ENCODE measurements at regions not wholly inside any gene's neighbourhood (a gene's known extent, or its start where the extent isn't known, plus 50 kb on each side); places are given as distances from the start of the nearest gene placed in this dataset.

DNA sequence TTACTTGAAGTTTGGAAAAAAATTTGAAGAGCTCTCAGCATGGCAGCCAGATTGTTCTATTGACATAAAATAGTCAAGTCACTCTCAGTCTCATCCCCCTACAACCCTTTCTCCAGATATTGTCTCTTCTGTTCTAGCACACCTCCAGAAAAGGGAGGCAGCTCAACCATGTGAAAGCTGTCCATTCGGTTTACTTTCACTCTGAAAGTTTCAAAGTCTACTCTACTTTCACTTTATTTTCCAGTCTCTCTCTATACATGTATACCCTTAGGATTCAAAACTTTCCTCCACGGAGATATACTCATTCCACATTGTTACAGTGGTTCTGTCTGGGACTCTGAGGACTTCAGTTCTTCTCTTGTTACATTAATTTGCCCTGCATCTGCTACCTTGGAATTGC lies 111.0 kb upstream of the STAC start:
- DNase-seq (ENCODE audit: low spot score), result no peak

DNA sequence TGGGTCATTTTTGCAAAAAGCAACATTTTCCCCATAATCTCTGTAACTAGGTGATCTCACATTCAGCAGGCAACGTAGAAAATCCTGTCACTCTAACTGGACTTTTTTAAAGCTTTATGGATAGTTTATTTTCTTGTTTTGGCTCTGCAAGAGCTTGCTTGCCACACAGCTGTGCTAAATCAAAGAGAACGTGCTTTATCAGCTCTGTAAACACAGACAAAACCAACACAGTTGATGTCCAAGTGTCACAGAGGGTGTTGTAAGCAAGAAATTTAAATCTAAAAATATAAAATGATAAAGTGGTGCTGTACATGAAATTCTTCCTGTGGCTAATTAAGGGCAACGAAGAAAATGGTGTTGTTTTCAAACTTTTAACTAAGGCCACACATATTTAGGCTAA lies 97.5 kb upstream of the STAC start:
- DNase-seq (ENCODE audit: low spot score), result no peak

DNA sequence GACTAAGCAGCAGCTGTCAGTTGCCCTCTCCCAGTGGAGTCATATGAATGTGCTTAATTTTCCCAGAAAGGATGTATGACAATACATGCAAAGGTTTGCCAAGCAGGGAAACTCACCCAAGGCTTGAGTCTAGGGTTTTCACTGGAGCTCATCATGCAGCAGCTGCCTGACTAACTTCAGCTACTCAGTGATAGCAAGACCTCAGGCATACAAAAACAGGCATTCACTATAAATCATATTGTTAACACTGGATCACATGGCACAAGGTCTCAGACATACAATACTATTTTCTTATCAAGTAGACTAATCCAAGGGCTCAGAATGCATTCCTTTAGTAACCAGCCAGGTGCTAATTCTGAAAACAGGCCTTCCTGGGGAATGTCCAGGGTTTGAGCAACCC lies 85.0 kb upstream of the STAC start:
- DNase-seq (ENCODE audit: low spot score), result no peak

DNA sequence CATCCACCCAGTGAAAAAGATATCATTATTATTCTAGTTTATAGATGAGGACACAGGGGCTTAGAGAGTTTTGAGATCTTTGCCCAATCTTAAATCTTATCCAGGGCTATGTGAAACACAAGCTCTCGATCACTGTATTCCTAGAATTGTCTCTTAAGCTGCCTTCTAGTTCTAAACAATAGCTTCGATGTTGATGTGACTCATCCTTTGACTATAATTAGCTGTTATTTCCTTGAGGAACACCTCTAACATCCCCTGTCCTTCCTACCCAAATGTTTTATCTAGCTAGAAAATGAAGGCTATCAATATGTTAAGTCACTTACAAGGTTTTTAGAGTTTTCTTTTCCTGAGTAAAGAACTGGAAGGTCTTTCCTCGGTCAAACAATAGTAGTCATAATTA lies 83.1 kb upstream of the STAC start:
- no peak for DNase-seq (ENCODE audit: low spot score)

DNA sequence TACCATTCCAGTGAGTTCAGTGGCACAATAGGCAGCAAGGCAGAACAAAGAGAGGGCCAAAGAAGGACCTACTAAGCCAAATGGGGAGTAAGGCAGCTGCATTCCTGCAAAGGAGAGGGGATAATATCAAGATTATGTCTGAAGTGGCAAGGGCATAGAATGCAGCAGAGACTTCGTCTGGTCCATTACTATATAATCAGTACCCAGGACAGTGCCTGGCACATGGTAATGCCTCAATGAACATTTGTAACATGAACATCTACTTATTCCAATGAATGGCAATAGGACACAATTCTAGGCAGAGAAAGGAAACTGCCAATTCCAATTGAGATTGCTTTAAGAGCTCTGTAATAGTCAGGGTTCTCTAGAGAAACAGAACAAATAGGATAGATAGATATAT lies 82.1 kb upstream of the STAC start:
- no peak for DNase-seq (ENCODE audit: low spot score)

DNA sequence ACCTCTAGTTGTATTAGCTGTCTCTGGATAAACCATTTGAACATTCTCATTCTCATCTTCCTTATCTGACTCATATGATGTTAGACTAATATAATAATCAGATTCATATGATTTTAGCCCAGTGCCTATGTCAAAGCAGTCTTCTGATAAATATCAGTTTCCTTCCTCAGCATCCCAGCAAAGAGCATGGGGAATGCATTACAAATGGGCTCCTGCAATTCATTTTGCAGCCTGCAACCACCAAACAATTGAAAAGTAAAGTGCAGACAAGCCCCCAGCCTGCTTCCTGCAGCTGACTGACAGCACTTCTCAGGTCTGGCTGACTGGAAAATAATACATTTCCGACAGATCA lies 78.2 kb upstream of the STAC start:
- no peak for DNase-seq (ENCODE audit: low spot score)

DNA sequence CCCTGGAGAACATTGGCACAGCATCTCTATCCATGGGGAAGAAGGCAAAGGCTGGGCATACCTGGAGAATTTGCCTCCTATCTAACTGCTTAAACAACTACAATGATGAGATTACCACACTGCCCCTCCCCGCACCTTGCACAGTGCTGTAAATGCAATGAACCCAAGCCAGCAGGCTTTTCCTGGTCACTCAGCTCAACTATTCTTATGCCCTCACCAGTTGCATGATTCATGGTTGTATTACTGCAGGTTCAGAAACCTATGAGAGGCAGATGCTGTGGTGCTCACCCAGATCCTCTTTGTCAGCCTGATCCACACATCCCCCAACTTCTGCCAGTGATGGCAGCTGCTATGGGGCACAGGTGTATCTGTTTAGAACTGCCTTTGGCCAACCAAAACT lies 77.7 kb upstream of the STAC start:
- DNase-seq (ENCODE audit: low spot score), result no peak

DNA sequence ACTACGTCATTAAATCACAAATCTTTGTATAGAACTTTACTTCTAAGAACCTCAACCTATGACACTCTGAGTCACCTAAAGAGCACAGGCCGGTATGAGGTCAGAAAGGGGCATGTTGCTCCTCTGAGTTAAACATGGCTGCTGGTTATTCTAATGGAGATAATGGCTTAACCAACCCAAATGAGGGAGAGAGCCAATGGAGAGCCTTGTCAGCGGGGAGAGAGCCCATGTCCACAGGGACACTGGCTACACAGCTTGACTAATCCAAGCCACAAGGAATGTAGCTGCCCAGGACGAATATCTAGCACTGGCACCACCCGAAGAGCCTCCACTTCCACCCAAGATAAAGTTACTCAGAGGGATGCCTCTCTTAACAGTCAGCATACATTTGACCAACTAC lies 77.0 kb upstream of the STAC start:
- no peak for DNase-seq (ENCODE audit: low spot score)

DNA sequence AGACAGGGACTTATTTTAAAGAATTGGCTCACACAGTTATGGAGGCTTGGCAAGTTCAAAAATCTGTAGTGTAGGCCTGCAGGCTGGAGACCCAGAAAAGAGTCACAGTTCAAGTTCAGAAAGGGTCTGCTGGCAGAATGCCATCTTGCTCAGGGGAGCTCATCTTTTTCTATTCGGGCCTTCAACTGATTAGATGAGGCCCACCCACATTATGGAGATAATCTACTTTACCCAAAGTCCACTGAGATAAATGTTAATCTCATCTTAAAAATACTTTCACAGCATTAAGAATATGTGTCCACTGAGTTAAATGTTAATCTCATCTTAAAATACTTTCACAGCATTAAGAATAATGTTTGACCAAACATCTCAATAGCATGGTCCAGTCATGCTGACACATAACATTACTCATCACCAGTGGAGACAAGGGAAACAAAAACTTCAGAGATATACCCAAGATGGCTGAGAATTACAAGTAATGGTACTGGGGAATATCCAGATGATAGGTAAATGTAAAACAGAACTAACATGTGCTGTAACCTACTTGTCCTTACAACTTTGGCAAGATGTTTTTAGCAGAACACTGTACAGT lies 74.3 kb upstream of the STAC start:
- DNase-seq (ENCODE audit: low spot score), result no peak

DNA sequence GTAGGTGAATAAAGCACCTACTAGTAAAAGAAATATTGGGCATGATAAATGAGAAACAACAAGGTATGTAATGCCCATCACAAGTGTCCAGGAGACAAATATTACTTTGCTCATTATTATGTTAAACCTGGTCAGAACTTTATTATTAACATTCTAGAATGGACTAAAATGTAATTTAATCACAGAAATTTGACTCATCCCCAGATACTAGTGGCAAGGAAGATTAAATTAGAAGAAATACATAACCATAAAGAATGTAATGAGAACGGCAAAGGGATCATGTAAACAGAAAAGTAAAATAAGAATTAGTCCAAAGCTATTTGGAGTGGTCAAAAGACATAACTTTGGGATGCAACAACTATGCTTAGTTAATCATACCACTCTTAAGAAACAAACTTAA lies 71.2 kb upstream of the STAC start:
- DNase-seq (ENCODE audit: low spot score), result no peak

DNA sequence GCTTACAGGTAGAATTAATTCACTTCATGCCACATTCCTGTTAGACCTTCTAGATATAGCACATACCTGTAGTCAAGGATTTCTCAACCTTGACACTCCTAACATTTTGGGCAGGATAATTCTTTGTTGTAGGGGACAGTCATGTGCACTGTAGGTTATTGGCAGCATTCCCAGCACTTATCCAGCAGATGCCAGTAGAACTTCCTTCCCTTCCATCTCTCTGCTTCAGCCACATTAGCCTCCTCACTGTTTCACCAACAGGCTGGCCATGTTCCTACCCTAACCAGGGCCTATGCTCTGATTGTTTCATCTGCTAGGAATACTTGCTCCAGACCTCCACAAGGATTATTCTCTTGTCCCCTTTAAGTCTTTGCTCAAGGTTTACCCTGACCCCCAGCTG lies 68.0 kb upstream of the STAC start:
- DNase-seq (ENCODE audit: low spot score), result no peak

DNA sequence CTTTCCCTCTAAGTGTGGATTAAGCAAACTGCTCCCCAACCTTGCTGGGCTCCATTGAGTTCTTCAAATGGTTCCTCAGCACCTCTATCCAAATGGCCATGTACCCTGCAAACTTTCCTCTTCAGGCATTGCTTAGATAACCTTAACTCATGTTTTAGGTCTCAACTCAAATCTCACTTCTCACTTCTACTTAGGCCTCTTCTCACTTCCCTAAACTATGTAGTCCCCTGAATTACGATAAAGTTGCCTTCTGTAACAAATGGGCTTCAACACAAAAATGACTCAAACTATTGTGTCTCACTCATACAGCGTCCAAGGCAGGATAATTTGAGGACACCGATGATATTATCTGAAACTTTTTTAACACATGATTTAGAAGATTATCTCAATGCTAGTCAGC lies 62.4 kb upstream of the STAC start:
- DNase-seq (ENCODE audit: low spot score), result no peak

DNA sequence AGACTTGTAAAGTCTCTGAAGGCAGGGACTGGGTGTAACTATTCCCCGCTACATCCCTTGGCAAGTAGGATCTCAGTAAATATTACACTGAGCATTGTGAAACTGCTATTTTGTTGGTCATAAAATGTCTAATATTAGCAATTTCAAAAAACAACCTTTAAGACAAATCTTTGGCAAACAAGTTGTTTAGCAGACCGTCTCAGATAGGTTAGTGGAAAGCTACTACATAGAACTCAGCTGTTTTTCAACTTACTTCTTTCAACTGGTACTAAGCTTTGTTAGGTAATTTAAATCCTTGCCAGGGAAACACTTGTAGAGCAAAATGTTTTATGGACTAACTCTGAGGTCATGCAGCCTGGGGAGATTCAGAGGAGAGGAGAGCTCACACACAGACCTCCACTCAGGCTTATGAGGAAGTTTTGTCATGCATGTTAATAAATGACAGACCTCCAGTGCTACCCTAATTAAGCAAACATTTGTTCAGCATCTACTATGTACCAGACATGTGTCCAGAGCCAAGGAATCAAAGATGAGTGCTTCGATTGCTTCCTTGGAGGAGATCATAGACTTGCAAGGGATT lies 61.6 kb upstream of the STAC start:
- no peak for DNase-seq (ENCODE audit: low spot score)

DNA sequence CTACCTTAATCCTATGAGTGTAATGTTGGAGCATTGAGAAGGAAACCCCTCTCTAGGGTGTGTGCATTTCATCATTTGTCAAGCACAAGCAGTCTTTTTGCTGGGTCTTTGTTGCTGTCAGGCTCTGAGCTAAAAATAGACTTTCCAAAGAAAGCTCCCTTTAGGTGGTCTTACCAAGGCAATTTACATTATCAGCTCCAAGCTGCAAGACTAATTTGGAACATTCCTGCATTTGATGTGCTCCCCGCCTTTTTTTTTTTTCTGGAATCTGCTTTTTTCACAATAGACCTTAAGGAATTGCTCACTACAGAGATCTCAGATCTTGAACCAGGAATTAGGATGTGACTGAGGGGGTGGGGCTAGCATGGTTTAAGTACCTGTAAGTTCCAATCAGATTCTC lies 60.6 kb upstream of the STAC start:
- DNase-seq (ENCODE audit: low spot score), result peak; percentile 29
